GM12878 (cell line): ENCODE measurements at regions not wholly inside any gene's neighbourhood (a gene's known extent, or its start where the extent isn't known, plus 50 kb on each side); places are given as distances from the start of the nearest gene placed in this dataset.

Source experiments
- ATF2 ChIP-seq: IDR thresholded peaks from 2 replicates; pipeline ENCODE4 v1.6.1; 2012; ENCODE audit warnings: low read length, inconsistent platforms
- BCL3 ChIP-seq: IDR thresholded peaks from 2 replicates; pipeline ENCODE4 v1.6.1; 2011; ENCODE audit warnings: borderline replicate concordance, low read depth, mild to moderate bottlenecking, moderate library complexity, low read length; ENCODE audit not compliant: insufficient read depth, poor library complexity, severe bottlenecking
- CHD2 ChIP-seq: IDR thresholded peaks from 2 replicates; pipeline ENCODE4 v1.6.1; 2011; ENCODE audit warnings: low read depth, low read length, improper control_type of control experiment, borderline replicate concordance
- EP300 ChIP-seq, 2 experiments: fragments of 150-350 bp in 1 of 2; IDR thresholded peaks; 2 replicates each; pipeline ENCODE4 v1.6.1; 2011 to 2012; ENCODE audit warnings: low read depth in 2 of 2, low read length in 2 of 2, borderline replicate concordance in 1 of 2, improper control_type of control experiment in 1 of 2, inconsistent platforms in 1 of 2; ENCODE audit not compliant: control insufficient read depth in 1 of 2
- EZH2 ChIP-seq: IDR thresholded peaks from 2 replicates; pipeline ENCODE4 v1.6.1; 2012; ENCODE audit warnings: low read depth, mild to moderate bottlenecking, control low read depth, inconsistent platforms, low read length, borderline replicate concordance; ENCODE audit not compliant: control insufficient read depth
- POLR2A ChIP-seq: IDR thresholded peaks from 2 replicates; pipeline ENCODE4 v1.6.1; 2011; ENCODE audit warnings: low read depth, mild to moderate bottlenecking, low read length
- SMAD1 ChIP-seq: fragments of 450-650 bp; IDR thresholded peaks from 2 replicates; pipeline ENCODE4 v1.6.1; 2018; ENCODE audit warnings: mild to moderate bottlenecking, low read depth; ENCODE audit not compliant: partially characterized antibody
- TF ChIP-seq, protein P1 (sequence below): IDR thresholded peaks from 2 replicates; pipeline ENCODE4 v1.6.1; 2011; ENCODE audit warnings: low read depth, low read length, improper control_type of control experiment, borderline replicate concordance
- TF ChIP-seq, protein P2 (sequence below): IDR thresholded peaks from 2 replicates; pipeline ENCODE4 v1.6.1; 2012; ENCODE audit warnings: low read depth, low read length, improper control_type of control experiment

GRCh38 chr14:83912032-83912642 lies 1617.8 kb upstream of the FLRT2 start:
- no peak for TF ChIP-seq CHD2
- TF ChIP-seq, protein P1, sequence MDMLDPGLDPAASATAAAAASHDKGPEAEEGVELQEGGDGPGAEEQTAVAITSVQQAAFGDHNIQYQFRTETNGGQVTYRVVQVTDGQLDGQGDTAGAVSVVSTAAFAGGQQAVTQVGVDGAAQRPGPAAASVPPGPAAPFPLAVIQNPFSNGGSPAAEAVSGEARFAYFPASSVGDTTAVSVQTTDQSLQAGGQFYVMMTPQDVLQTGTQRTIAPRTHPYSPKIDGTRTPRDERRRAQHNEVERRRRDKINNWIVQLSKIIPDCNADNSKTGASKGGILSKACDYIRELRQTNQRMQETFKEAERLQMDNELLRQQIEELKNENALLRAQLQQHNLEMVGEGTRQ = no peak
- TF ChIP-seq, protein P2, sequence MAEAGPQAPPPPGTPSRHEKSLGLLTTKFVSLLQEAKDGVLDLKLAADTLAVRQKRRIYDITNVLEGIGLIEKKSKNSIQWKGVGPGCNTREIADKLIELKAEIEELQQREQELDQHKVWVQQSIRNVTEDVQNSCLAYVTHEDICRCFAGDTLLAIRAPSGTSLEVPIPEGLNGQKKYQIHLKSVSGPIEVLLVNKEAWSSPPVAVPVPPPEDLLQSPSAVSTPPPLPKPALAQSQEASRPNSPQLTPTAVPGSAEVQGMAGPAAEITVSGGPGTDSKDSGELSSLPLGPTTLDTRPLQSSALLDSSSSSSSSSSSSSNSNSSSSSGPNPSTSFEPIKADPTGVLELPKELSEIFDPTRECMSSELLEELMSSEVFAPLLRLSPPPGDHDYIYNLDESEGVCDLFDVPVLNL = no peak
- no peak for TF ChIP-seq EP300 (IDR thresholded peaks at IDR 0.05; ENCODE audit: borderline replicate concordance in 1 of 2, control insufficient read depth in 1 of 2, low read depth in 2 of 2, low read length in 2 of 2)
- TF ChIP-seq SMAD1 = no peak
- no peak for TF ChIP-seq BCL3
- TF ChIP-seq POLR2A = no peak
- TF ChIP-seq EZH2 = no peak
- TF ChIP-seq ATF2 = no peak
